ENCODE measurements at regions not wholly inside any gene's neighbourhood (a gene's known extent, or its start where the extent isn't known, plus 50 kb on each side); places are given as distances from the start of the nearest gene placed in this dataset.

- WGBS, 2 experiments (ENCODE audit: insufficient coverage in 1 of 2, insufficient read length in 1 of 2), result 93 to 100% methylated on average over 1 to 2 of the region's 2 CpGs
- no peak for DNase-seq
- Mint-ChIP-seq H3K4me3 (no peak overlapping the region), H3K27me3 (ENCODE audit: insufficient read depth) (no peaks in the 10 kb centered on the region), H3K9me3 (peaks cover 5% of the 10 kb centered on the region), H3K4me1 (peaks cover 21% of the 10 kb centered on the region), H3K36me3 (ENCODE audit: low read depth) (no peaks in the 10 kb centered on the region), H3K27ac (no peak overlapping the region)
- no peaks in the 10 kb centered on the region for H3K4me1 ChIP-seq (ENCODE audit: control insufficient read depth, insufficient read depth, low read length)
- H3K27ac ChIP-seq (ENCODE audit: low read depth, low read length), result no peak overlapping the region
- no peak overlapping the region for H3K9ac ChIP-seq (ENCODE audit: extremely low read depth, low read length, poor library complexity, severe bottlenecking)
- H3K27me3 ChIP-seq (ENCODE audit: control insufficient read depth, insufficient read depth, low read length, poor library complexity, severe bottlenecking), result no peaks in the 10 kb centered on the region
- H3K36me3 ChIP-seq (ENCODE audit: control insufficient read depth, insufficient read depth, low read length), result no peaks in the 10 kb centered on the region
- no peak for TF ChIP-seq CTCF (conservative IDR thresholded peaks at IDR 0.05)
- H3K4me3 ChIP-seq (ENCODE audit: low read length), result no peak overlapping the region
- H3K9me3 ChIP-seq (ENCODE audit: control insufficient read depth, low read length), result peaks cover 14% of the 10 kb centered on the region
Observed at GRCh38 chr3:110492876-110493275, 578.7 kb upstream of the NECTIN3 start.

GRCh38 chr3:110493438-110494092 is 578.1 kb upstream of the NECTIN3 start:
- H3K9ac ChIP-seq (ENCODE audit: extremely low read depth, low read length, poor library complexity, severe bottlenecking), result no peak overlapping the region
- no peak overlapping the region for H3K4me3 Mint-ChIP-seq
- TF ChIP-seq CTCF (conservative IDR thresholded peaks at IDR 0.05), result no peak
- no peaks in the 10 kb centered on the region for H3K36me3 ChIP-seq (ENCODE audit: control insufficient read depth, insufficient read depth, low read length)
- no peak for DNase-seq
- H3K27ac Mint-ChIP-seq, result no peak overlapping the region
- H3K9me3 Mint-ChIP-seq, result no peaks in the 10 kb centered on the region
- no peaks in the 10 kb centered on the region for H3K4me1 ChIP-seq (ENCODE audit: control insufficient read depth, insufficient read depth, low read length)
- no peaks in the 10 kb centered on the region for H3K36me3 Mint-ChIP-seq (ENCODE audit: low read depth)
- no peaks in the 10 kb centered on the region for H3K27me3 ChIP-seq (ENCODE audit: control insufficient read depth, insufficient read depth, low read length, poor library complexity, severe bottlenecking)
- H3K4me1 Mint-ChIP-seq, result peaks cover 21% of the 10 kb centered on the region
- H3K27me3 Mint-ChIP-seq (ENCODE audit: insufficient read depth), result no peaks in the 10 kb centered on the region
- H3K27ac ChIP-seq (ENCODE audit: low read depth, low read length), result no peak overlapping the region
- H3K4me3 ChIP-seq (ENCODE audit: low read length), result no peak overlapping the region
- peaks cover 7% of the 10 kb centered on the region for H3K9me3 ChIP-seq (ENCODE audit: control insufficient read depth, low read length)

- H3K4me1 Mint-ChIP-seq, result peaks cover 17% of the 10 kb centered on the region
- H3K27me3 ChIP-seq (ENCODE audit: control insufficient read depth, insufficient read depth, low read length, poor library complexity, severe bottlenecking), result no peaks in the 10 kb centered on the region
- no CpG with 5 or more reads among the region's 1 CpG for WGBS, 2 experiments (ENCODE audit: insufficient coverage in 1 of 2, insufficient read length in 1 of 2)
- peaks cover 2% of the 10 kb centered on the region for H3K9me3 ChIP-seq (ENCODE audit: control insufficient read depth, low read length)
- H3K27me3 Mint-ChIP-seq (ENCODE audit: insufficient read depth), result no peaks in the 10 kb centered on the region
- no peak overlapping the region for H3K4me3 ChIP-seq (ENCODE audit: low read length)
- no peaks in the 10 kb centered on the region for H3K36me3 ChIP-seq (ENCODE audit: control insufficient read depth, insufficient read depth, low read length)
- TF ChIP-seq CTCF (conservative IDR thresholded peaks at IDR 0.05), result no peak
- no peaks in the 10 kb centered on the region for H3K4me1 ChIP-seq (ENCODE audit: control insufficient read depth, insufficient read depth, low read length)
- H3K36me3 Mint-ChIP-seq (ENCODE audit: low read depth), result no peaks in the 10 kb centered on the region
- no peak overlapping the region for H3K4me3 Mint-ChIP-seq
- no peak overlapping the region for H3K27ac ChIP-seq (ENCODE audit: low read depth, low read length)
- DNase-seq, result no peak
- no peak overlapping the region for H3K9ac ChIP-seq (ENCODE audit: extremely low read depth, low read length, poor library complexity, severe bottlenecking)
- H3K27ac Mint-ChIP-seq, result no peak overlapping the region
- H3K9me3 Mint-ChIP-seq, result no peaks in the 10 kb centered on the region
Observed at GRCh38 chr3:110494093-110494490, 577.5 kb upstream of the NECTIN3 start.

All from endodermal cell (in vitro differentiated cells).